SH-SY5Y (cell line): ENCODE measurements at regions not wholly inside any gene's neighbourhood (a gene's known extent, or its start where the extent isn't known, plus 50 kb on each side); places are given as distances from the start of the nearest gene placed in this dataset.

ENCODE experiments used
- GATA2 ChIP-seq: IDR thresholded peaks from 2 replicates; pipeline ENCODE4 v1.6.1; 2011; ENCODE audit warnings: mild to moderate bottlenecking, low read depth, low read length
- GATA3 ChIP-seq: IDR thresholded peaks from 2 replicates; pipeline ENCODE4 v1.6.1; 2011; ENCODE audit warnings: low read depth, mild to moderate bottlenecking, low read length, moderate library complexity

DNA sequence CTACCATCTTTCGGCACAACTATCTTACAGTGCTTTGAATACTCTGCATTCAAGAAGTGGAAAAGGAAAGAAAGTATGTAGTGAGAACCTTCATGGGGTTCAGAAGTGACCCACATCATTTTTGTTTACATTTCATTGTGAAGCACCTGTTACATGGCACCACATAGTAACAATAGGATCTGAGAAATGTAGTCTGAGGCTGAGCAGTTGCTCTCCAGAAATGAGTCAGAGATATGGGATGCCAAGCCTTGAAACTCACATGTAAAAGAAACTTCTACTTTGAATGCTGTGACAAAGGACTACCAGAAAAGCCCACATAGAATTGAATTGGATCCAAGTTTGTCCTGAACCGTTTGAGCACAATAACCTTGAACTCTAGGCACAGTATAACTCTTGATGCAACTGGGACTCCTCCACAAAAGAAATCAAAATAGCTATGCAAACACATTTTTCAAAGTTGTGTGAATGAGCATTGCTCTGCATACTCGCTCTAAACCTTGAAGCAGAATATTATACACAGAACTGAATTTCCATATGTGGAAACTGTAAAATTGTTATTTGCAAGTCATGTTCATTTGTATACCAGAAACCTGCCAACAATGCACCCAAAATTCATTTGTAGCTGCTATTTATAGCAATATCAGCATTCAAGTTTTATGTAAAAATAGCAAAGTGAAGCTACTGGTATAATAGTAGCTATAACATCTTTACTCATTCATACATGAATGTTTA, 400.9 kb upstream of the POU3F2 start:
- TF ChIP-seq GATA3 (no peak), GATA2 (no peak)
